Epithelial cell of proximal tubule (primary cell): ENCODE measurements at regions not wholly inside any gene's neighbourhood (a gene's known extent, or its start where the extent isn't known, plus 50 kb on each side); places are given as distances from the start of the nearest gene placed in this dataset.

Source experiments
- DNase-seq: peaks from one replicate; pipeline ENCODE4 v3.0.0-alpha.2; 2011; ENCODE audit warnings: low read depth
- H3K4me3 ChIP-seq: 2 replicates; pipeline ENCODE4 v1.5.1; 2011; ENCODE audit warnings: low read depth, mild to moderate bottlenecking, low read length
- TF ChIP-seq, protein P1 (sequence below): conservative IDR thresholded peaks from 2 replicates; pipeline ENCODE4 v1.5.1; 2012; ENCODE audit warnings: low read depth, mild to moderate bottlenecking, low read length

DNA sequence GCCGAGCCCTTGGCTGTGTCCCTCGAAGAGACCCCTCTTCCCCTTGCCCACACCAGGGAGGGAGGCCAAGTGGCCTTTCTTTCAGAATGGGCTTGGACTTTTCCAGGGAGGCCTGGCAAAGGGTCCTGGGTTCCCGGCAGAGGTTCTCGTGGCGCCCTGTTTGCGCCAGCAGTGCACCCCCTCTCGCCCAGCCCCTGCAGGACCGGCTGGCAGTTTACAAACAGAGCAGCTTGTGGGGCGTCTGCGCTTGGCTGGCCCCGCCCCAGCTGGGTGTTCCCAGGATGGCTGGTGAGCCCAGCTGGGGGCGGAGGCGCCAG is 137.8 kb upstream of the CIBAR2 start:
- DNase-seq: no peak
- no peak overlapping the region for H3K4me3 ChIP-seq
- TF ChIP-seq, protein P1, sequence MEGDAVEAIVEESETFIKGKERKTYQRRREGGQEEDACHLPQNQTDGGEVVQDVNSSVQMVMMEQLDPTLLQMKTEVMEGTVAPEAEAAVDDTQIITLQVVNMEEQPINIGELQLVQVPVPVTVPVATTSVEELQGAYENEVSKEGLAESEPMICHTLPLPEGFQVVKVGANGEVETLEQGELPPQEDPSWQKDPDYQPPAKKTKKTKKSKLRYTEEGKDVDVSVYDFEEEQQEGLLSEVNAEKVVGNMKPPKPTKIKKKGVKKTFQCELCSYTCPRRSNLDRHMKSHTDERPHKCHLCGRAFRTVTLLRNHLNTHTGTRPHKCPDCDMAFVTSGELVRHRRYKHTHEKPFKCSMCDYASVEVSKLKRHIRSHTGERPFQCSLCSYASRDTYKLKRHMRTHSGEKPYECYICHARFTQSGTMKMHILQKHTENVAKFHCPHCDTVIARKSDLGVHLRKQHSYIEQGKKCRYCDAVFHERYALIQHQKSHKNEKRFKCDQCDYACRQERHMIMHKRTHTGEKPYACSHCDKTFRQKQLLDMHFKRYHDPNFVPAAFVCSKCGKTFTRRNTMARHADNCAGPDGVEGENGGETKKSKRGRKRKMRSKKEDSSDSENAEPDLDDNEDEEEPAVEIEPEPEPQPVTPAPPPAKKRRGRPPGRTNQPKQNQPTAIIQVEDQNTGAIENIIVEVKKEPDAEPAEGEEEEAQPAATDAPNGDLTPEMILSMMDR: no peak

DNA sequence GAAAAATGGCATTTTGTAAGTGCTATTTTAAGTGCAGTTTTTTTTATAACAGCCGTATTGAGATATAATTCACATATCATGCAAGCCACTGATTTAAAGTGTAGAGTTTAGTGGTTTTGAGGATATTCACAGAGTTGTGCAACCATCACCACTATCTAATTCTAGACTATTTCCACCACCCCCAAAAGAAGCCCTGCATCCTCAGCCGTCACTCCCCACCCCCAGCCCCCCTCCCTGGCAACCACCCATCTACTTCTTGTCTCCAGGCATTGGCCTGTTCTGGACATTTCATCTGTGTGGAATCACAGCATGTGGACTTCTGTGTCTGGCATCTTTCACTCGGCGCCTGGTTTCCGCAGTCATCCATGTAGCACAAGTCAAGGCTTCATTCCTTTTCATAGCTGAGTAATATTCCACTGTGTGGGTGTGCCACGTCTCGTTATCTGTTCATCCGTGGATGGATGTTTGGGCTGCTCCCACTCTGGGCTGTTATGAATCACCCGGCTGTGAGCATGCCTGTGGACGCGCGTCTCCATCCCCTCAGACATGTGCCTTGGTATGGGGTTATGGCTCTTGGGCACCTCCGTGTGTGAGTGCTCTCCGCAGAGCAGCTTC is 138.4 kb upstream of the CIBAR2 start:
- TF ChIP-seq, protein P1: no peak
- no peak for DNase-seq
- H3K4me3 ChIP-seq: no peak overlapping the region

DNA sequence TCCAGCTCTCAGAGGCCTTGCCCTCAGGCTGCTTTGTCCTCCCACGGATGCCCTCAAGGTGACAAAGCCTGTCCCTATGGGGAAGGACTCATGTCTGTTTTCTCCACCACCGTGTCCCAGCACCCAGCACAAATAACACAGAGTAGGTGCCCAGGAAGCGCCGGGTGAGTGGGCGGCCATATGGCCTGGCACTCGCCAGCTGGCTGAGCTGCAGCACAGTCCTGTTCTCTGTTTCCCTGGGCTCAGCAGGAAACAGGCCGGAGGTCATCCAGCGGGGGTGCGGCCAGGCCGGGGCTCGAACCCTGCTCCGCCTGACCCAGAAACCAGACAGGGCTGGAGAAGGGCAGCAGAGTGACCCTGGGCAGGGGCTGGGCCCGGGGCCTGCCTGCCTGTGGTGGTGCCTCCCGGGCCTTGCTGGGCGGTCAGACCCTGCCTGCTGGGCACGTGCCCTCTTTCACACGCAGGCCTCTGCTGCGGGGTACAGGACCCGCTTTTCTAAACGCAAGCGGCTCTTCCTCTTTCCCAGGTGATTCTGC is 139.0 kb upstream of the CIBAR2 start:
- no peak overlapping the region for H3K4me3 ChIP-seq
- DNase-seq: no peak
- TF ChIP-seq, protein P1: no peak

DNA sequence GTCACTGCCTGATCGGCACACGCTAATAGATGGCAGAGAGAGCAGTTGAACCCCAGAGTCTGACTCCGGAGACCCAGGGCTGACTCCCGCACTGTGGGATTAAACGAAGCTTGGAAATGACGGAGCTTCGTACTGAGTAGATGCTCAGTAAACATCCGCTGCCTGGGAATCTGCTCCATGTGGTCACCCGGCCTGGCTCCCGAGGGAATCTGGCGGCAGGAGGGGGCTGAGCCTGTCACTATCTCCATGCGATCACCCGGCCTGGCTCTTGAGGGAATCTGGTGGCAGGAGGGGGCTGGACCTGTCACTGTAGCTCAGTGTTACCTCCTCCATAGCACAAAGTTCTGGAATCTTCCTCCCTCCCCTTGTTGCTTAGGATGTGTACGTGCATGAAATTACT is 139.7 kb upstream of the CIBAR2 start:
- TF ChIP-seq, protein P1: no peak
- H3K4me3 ChIP-seq: no peak overlapping the region
- DNase-seq: no peak

DNA sequence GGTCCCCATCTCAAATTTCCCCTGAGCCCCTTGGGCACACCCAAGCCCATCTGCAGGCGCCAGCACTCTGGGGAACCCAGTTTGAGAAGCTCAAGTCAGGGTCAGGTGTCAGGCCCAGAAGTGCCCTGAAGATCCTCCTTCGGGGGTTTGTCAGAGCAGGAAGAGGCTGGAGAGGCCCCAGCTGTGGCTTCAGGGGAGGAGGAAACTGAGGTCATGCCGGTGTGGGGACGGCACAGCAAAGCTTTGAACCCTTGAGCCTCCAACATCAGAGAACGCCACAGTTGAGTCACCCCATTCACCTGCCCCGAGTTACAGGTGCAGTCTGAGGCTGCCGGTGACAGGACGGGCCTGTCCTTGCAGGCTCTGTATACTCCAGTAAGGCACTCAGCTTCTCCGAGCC is 140.2 kb upstream of the CIBAR2 start:
- TF ChIP-seq, protein P1: no peak
- H3K4me3 ChIP-seq: no peak overlapping the region
- DNase-seq: no peak

DNA sequence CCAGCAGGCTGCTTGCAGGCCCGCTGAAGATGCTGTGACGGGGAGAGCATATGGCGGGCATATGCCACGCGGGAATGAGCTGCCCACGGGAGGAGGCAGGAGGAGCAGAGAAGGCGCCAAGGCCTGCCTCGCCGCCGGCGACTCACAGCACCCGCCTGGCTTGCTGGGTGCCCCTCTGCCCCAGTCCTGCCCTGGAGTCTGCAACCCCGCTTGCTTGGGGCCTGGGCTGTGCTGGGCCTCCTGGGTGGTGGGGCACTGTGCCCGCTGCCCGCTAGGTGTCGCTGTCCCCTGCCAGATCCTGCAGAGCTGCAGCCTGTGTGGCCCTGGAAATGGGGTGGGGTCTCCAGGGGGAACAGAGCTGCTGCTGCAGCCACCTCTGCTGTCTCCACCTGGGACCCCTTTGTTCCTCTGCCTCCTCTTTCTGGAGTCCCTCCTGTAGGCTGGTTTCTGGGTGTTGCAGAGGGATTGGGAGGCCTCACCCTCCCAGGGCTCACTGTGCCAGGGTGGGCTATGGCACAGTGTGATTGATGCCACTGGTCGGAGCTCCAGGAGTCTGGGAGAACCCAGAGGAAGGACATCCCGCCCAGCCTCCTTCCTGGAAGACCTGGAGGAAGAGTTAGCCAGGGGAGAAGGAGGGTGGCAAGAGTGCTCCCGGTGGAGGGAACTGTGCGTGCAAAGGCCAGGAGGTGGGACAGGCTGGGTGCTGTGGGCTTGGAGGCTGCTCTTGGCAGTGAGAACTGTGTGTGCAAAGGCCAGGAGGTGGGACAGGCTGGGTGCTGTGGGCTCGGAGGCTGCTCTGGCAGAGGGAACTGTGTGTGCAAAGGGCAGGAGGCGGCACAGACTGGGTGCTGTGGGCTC is 141.0 kb upstream of the CIBAR2 start:
- no peak for DNase-seq
- H3K4me3 ChIP-seq: no peak overlapping the region
- TF ChIP-seq, protein P1: peak; percentile 88
